K562 (cell line): ENCODE measurements at regions not wholly inside any gene's neighbourhood (a gene's known extent, or its start where the extent isn't known, plus 50 kb on each side); places are given as distances from the start of the nearest gene placed in this dataset.

Experiments
- ATAC-seq: fragments of 200-7000 bp; cut with Tn5 transposase; 3 replicates; pipeline ENCODE4 v1.9.1; 2020; ENCODE audit warnings: moderate library complexity
- BruUV-seq: library from RNA; stranded (reverse); fragments of 400-500 nt; replicated peaks from 2 replicates; lab custom pipeline; 2021; lab: Mats Ljungman, UMichigan
- CTCF ChIA-PET: fragments of 300-600 bp; formaldehyde crosslinking; extraction: SDS; loops from one replicate; lab custom pipeline; 2021; ENCODE audit warnings: low intra/inter-chr PET ratio; lab: Yijun Ruan, JAX
- POLR2A ChIA-PET: fragments of 300-600, 350-650 bp; sonication (Branson Sonifier 250); formaldehyde crosslinking; extraction: SDS; loops from one replicate; lab custom pipeline; 2021; ENCODE audit warnings: antibody characterized with exemption, inconsistent platforms; lab: Yijun Ruan, JAX
- DNase-seq, 4 experiments: peaks; one replicate each; pipeline versions ENCODE4 v3.0.0 to v3.0.0-alpha.2; 2011 to 2018; ENCODE audit warnings: low spot score in 3 of 4, mixed read lengths in 3 of 4; ENCODE audit errors: extremely low read depth in 1 of 4
- FAIRE-seq: peaks from 2 replicates; lab custom pipeline; 2011; peaks lifted over from hg19 to GRCh38; lab: Jason Lieb, UNC
- H2AFZ ChIP-seq: 2 replicates; pipeline ENCODE4 v1.6.0; 2011; ENCODE audit warnings: low read depth, low read length, control low read depth, inconsistent platforms
- H3K27ac ChIP-seq: fragments of 200-600 bp; 3 replicates; pipeline ENCODE4 v1.8.0; 2011; ENCODE audit warnings: low read depth, mild to moderate bottlenecking, control low read depth, inconsistent platforms, low read length, moderate library complexity, mixed read lengths; ENCODE audit errors: extremely low read depth
- H3K27me3 ChIP-seq, 2 experiments: fragments of 300-600 bp in 1 of 2; 2 replicates in 1 of 2; 3 replicates in 1 of 2; pipeline versions ENCODE4 v1.6.0 to v1.8.0; 2011; ENCODE audit warnings: inconsistent platforms in 2 of 2, low read length in 2 of 2, mild to moderate bottlenecking in 1 of 2, mixed read lengths in 1 of 2, moderate library complexity in 1 of 2; ENCODE audit not compliant: control insufficient read depth in 2 of 2, insufficient read depth in 2 of 2
- H3K36me3 ChIP-seq: fragments of 300-600 bp; 3 replicates; pipeline ENCODE4 v1.8.0; 2011; ENCODE audit warnings: mild to moderate bottlenecking, low read length, inconsistent platforms; ENCODE audit not compliant: control insufficient read depth, insufficient read depth
- H3K4me1 ChIP-seq, 2 experiments: fragments of 200-600 bp in 1 of 2; replicated peaks in 1 of 2; 2 replicates in 1 of 2; 3 replicates in 1 of 2; pipeline versions ENCODE4 v1.5.1 to v1.8.0; 2011; ENCODE audit warnings: inconsistent platforms in 2 of 2, low read length in 2 of 2, mild to moderate bottlenecking in 1 of 2, mixed read lengths in 1 of 2, moderate library complexity in 1 of 2; ENCODE audit not compliant: control insufficient read depth in 2 of 2, insufficient read depth in 2 of 2
- H3K4me2 ChIP-seq: 2 replicates; pipeline ENCODE4 v1.6.1; 2011; ENCODE audit warnings: low read length, control low read depth, inconsistent platforms, mixed read lengths; ENCODE audit not compliant: insufficient read depth
- H3K4me3 ChIP-seq: fragments of 200-600 bp; sonication (generic), shearing (Covaris generic); 2 replicates; pipeline ENCODE4 v1.5.1; 2016; ENCODE audit warnings: control low read depth, inconsistent platforms
- H3K79me2 ChIP-seq: fragments of 200-600 bp; 3 replicates; pipeline ENCODE4 v1.8.0; 2011; ENCODE audit warnings: low read length, inconsistent platforms; ENCODE audit not compliant: control insufficient read depth, insufficient read depth
- H3K9ac ChIP-seq, 2 experiments: 2 replicates each; pipeline versions ENCODE4 v1.6.0 to v1.6.1; 2011; ENCODE audit warnings: low read depth in 2 of 2, low read length in 2 of 2, control low read depth in 1 of 2, inconsistent platforms in 1 of 2, mild to moderate bottlenecking in 1 of 2, mixed read lengths in 1 of 2; ENCODE audit not compliant: insufficient read depth in 1 of 2
- H3K9me1 ChIP-seq: one replicate; pipeline ENCODE4 v1.6.0; 2011; ENCODE audit warnings: inconsistent platforms, mild to moderate bottlenecking, low read length, moderate library complexity; ENCODE audit not compliant: control insufficient read depth, insufficient read depth
- H3K9me3 ChIP-seq: replicated peaks from 2 replicates; pipeline ENCODE4 v1.5.1; 2011; ENCODE audit warnings: low read depth, low read length, inconsistent platforms; ENCODE audit not compliant: control insufficient read depth, insufficient read depth
- H4K20me1 ChIP-seq: replicated peaks from 2 replicates; pipeline ENCODE4 v1.6.1; 2011; ENCODE audit warnings: low read length, inconsistent platforms, mixed read lengths; ENCODE audit not compliant: control insufficient read depth, insufficient read depth
- BMI1 ChIP-seq: fragments of 150-350 bp; IDR thresholded peaks from 2 replicates; pipeline ENCODE4 v1.6.1; 2014; ENCODE audit warnings: low read length
- BRCA1 ChIP-seq, 2 experiments: fragments of 450-650 bp in 1 of 2; sonication (generic) in 1 of 2; formaldehyde crosslinking in 1 of 2; IDR thresholded peaks; 2 replicates each; pipeline versions ENCODE4 v1.5.0 to v1.6.1; 2017 to 2020; ENCODE audit warnings: mild to moderate bottlenecking in 1 of 2, missing genetic modification reagents in 1 of 2
- MXD1 ChIP-seq: fragments of 250-450 bp; sonication (Bioruptor Pico); IDR thresholded peaks from 2 replicates; pipeline ENCODE4 v1.8.0; 2021; ENCODE audit warnings: borderline replicate concordance, mild to moderate bottlenecking, moderate library complexity; ENCODE audit not compliant: poor library complexity, severe bottlenecking
- POLR2AphosphoS2 ChIP-seq: IDR thresholded peaks from 2 replicates; pipeline ENCODE4 v1.6.1; 2012; ENCODE audit warnings: low read length, improper control_type of control experiment
- TEAD4 ChIP-seq, 2 experiments: sonication (generic) in 1 of 2; formaldehyde crosslinking in 1 of 2; IDR thresholded peaks; 2 replicates each; pipeline versions ENCODE4 v1.6.1 to v1.8.0; 2012 to 2022; ENCODE audit warnings: borderline replicate concordance in 1 of 2, inconsistent platforms in 1 of 2, low read length in 1 of 2, mild to moderate bottlenecking in 1 of 2, missing genetic modification reagents in 1 of 2
- U2AF2 ChIP-seq: fragments of 200-400 bp; formaldehyde crosslinking; optimal IDR thresholded peaks from 2 replicates; pipeline ENCODE3; 2017; ENCODE audit warnings: low read depth, mild to moderate bottlenecking, low read length
- ZBED1 ChIP-seq: IDR thresholded peaks from 2 replicates; pipeline ENCODE4 v1.6.1; 2014
- WGBS: fragments of 100-300 bp; shearing (Covaris generic); methylation state at CpG from one replicate; pipeline ENCODE4 v1.1.6; 2016; ENCODE audit warnings: low coverage, mixed read lengths; ENCODE audit not compliant: insufficient coverage; ENCODE audit errors: missing lambda C conversion rate; 5-methylcytosine and 5-hydroxymethylcytosine counted together
- in situ Hi-C: fragments of 300-500 bp; cut with MboI; formaldehyde crosslinking; loops from 4 replicates; pipeline ENCODE4 v1.15.0; 2018; ENCODE audit warnings: inconsistent platforms, mixed read lengths
- intact Hi-C: fragments of 100-400 bp; cut with micrococcal nuclease; formaldehyde crosslinking; loops from 2 replicates; pipeline ENCODE4 v1.14.2; 2022

DNA sequence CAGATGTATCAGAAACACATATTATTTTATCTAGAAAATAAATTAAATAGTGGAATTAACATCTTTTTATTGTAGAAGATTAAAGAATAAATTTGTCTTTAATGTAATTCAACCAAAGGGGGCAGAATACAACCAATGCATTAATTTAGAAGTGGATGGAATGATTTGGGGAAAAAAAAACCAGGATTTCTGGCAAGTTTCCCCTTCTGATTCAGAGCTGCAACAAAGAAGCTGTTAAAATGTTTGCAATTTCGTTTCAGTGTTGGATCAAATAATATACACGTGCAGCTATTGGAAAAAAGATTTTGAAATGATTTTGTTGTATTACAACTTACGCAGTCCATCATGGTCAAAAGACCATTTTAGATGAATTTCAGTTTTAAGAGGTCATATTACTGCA lies 71.6 kb upstream of the ZNF280D start:
- Histone ChIP-seq H3K27ac (no peak overlapping the region), H2AFZ (no peak overlapping the region), H3K79me2 (no peaks in the 10 kb centered on the region), H4K20me1 (no peaks in the 10 kb centered on the region), H3K4me2 (no peak overlapping the region), H3K4me3 (no peak overlapping the region), H3K27me3 (no peaks in the 10 kb centered on the region), H3K36me3 (no peaks in the 10 kb centered on the region), H3K9me1 (no peaks in the 10 kb centered on the region), H3K9me3 (peaks cover 7% of the 10 kb centered on the region; the same call in 1 of the 2 replicates), H3K9ac (no peak overlapping the region), H3K4me1 (no peaks in the 10 kb centered on the region; a peak in 1 of 5 replicates)
- DNase-seq: no peak
- intact Hi-C loops (loop anchor here (5.0 kb wide), 1 partner anchor 68 kb away; no protein-coding TSS in a partner anchor), in situ Hi-C loops (loop anchor here (25.0 kb wide), 1 partner anchor 318 kb away; no protein-coding TSS in a partner anchor)
- ATAC-seq: no peak
- TF ChIP-seq U2AF2 (no peak), BMI1 (no peak), TEAD4 (IDR thresholded peaks at IDR 0.05; ENCODE audit: low read length) (no peak), TEAD4 (CRISPR knock-in tag; IDR thresholded peaks at IDR 0.05; ENCODE audit: borderline replicate concordance) (no peak), BRCA1 (IDR thresholded peaks at IDR 0.05) (no peak), BRCA1 (CRISPR knock-in tag; IDR thresholded peaks at IDR 0.05) (no peak), ZBED1 (no peak), MXD1 (no peak), POLR2AphosphoS2 (no peak)
- ChIA-PET POLR2A (interaction anchor here (0.6 to 1.5 kb wide), 2 partner anchors 11 to 1001 kb away, joined by 3 to 4 read pairs; no protein-coding TSS in a partner anchor), CTCF (no interaction called here)
- no TSS peak for BruUV-seq
- no peak for FAIRE-seq
- WGBS: 35% methylated on average over 3 of the region's 3 CpGs
